B cell (primary cell): ENCODE measurements at regions not wholly inside any gene's neighbourhood (a gene's known extent, or its start where the extent isn't known, plus 50 kb on each side); places are given as distances from the start of the nearest gene placed in this dataset.

Experiments
- EZH2 ChIP-seq: IDR thresholded peaks from 2 replicates; pipeline ENCODE4 v1.6.1; 2012; ENCODE audit warnings: borderline replicate concordance, low read depth, mild to moderate bottlenecking, moderate library complexity, low read length; ENCODE audit not compliant: insufficient read depth, poor library complexity, severe bottlenecking
- TF ChIP-seq, protein P1 (sequence below): fragments of 200-600 bp; IDR thresholded peaks from one replicate; pipeline ENCODE4 v1.8.0; 2022; ENCODE audit warnings: antibody characterized with exemption, mild to moderate bottlenecking

DNA sequence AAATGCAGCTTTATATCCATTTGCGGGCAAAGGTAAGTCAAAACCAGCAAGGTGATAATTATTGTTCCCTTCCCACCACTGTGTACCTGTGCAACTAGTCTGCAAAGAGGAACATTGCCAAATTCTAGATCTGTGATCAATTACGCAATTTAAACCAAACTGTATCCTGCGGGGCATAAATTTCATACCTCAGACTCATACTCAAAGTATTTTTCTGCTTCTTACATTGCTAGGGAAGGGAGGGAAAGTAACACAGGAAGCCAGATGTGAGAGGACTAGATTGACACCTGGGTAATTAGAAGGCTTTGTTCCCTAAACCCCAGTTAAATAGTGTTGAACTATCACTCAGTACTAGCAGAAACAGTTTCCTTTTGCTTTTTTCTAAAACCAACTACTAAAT, 240.2 kb upstream of the ZNF608 start:
- no peak for TF ChIP-seq EZH2
- TF ChIP-seq, protein P1, sequence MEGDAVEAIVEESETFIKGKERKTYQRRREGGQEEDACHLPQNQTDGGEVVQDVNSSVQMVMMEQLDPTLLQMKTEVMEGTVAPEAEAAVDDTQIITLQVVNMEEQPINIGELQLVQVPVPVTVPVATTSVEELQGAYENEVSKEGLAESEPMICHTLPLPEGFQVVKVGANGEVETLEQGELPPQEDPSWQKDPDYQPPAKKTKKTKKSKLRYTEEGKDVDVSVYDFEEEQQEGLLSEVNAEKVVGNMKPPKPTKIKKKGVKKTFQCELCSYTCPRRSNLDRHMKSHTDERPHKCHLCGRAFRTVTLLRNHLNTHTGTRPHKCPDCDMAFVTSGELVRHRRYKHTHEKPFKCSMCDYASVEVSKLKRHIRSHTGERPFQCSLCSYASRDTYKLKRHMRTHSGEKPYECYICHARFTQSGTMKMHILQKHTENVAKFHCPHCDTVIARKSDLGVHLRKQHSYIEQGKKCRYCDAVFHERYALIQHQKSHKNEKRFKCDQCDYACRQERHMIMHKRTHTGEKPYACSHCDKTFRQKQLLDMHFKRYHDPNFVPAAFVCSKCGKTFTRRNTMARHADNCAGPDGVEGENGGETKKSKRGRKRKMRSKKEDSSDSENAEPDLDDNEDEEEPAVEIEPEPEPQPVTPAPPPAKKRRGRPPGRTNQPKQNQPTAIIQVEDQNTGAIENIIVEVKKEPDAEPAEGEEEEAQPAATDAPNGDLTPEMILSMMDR: no peak
